ENCODE measurements at regions not wholly inside any gene's neighbourhood (a gene's known extent, or its start where the extent isn't known, plus 50 kb on each side); places are given as distances from the start of the nearest gene placed in this dataset.
A peak's percentile ranks its signal among the peaks of the same experiment; 100 is the strongest.
"Not testable (repeated sequence)": the region's sequence is repeated elsewhere in the genome, so short reads cannot be mapped to it uniquely, and the experiment has no call there.

GRCh38 chr11:90614318-90614717 is 391.5 kb upstream of the CHORDC1 start:
- Histone ChIP-seq H3K27me3 (no peaks in the 10 kb centered on the region), H3K27ac (no peak overlapping the region)
- WGBS, 2 donors = 27 to 35% methylated on average over 2 of the region's 2 CpGs

GRCh38 chr11:90613037-90613436 is 390.2 kb upstream of the CHORDC1 start:
- H3K27me3 ChIP-seq; ATAC-seq; H3K4me3 ChIP-seq; H3K4me1 ChIP-seq; H3K27ac ChIP-seq; H3K9me3 ChIP-seq; DNase-seq; H3K36me3 ChIP-seq (replicated peaks in 1 of 2; ENCODE audit: insufficient read depth in 1 of 2, low read depth in 2 of 2); intact Hi-C loops (cut with DNase I): not testable (repeated sequence)
- 39 to 48% methylated on average over 4 of the region's 4 CpGs for WGBS, 2 donors

More at GRCh38 chr11:90614318-90614717, 391.5 kb upstream of the CHORDC1 start:
- H3K9me3 ChIP-seq = no peaks in the 10 kb centered on the region
- no peaks in the 10 kb centered on the region for H3K4me1 ChIP-seq
- DNase-seq = no peak
- intact Hi-C loops (cut with DNase I) = no loop called here
- no peaks in the 10 kb centered on the region for H3K36me3 ChIP-seq (replicated peaks in 1 of 2; ENCODE audit: insufficient read depth in 1 of 2, low read depth in 2 of 2)
- no peak for ATAC-seq
- H3K4me3 ChIP-seq = no peak overlapping the region
- TF ChIP-seq POLR2A (IDR thresholded peaks at IDR 0.05) (no peak), CTCF (IDR thresholded peaks at IDR 0.05) (no peak)

- H3K4me1 ChIP-seq = no peaks in the 10 kb centered on the region
- ATAC-seq = no peak
- 70 to 76% methylated on average over 1 of the region's 1 CpG for WGBS, 2 donors
- no peak overlapping the region for H3K4me3 ChIP-seq
- intact Hi-C loops (cut with DNase I) = no loop called here
- no peak overlapping the region for H3K27ac ChIP-seq
- no peaks in the 10 kb centered on the region for H3K9me3 ChIP-seq
- DNase-seq = no peak
- no peaks in the 10 kb centered on the region for H3K36me3 ChIP-seq (replicated peaks in 1 of 2; ENCODE audit: insufficient read depth in 1 of 2, low read depth in 2 of 2)
- TF ChIP-seq POLR2A (IDR thresholded peaks at IDR 0.05) (no peak), CTCF (IDR thresholded peaks at IDR 0.05) (no peak)
- no peaks in the 10 kb centered on the region for H3K27me3 ChIP-seq
Measured at GRCh38 chr11:90606721-90607120, 383.9 kb upstream of the CHORDC1 start.

GRCh38 chr11:90601261-90601660 is 378.4 kb upstream of the CHORDC1 start:
- no peak for ATAC-seq
- Histone ChIP-seq H3K36me3 (replicated peaks in 1 of 2; ENCODE audit: insufficient read depth in 1 of 2, low read depth in 2 of 2) (no peaks in the 10 kb centered on the region), H3K27me3 (no peaks in the 10 kb centered on the region), H3K4me3 (no peak overlapping the region), H3K9me3 (no peaks in the 10 kb centered on the region), H3K4me1 (no peaks in the 10 kb centered on the region), H3K27ac (no peak overlapping the region)
- TF ChIP-seq POLR2A (IDR thresholded peaks at IDR 0.05) (no peak), CTCF (IDR thresholded peaks at IDR 0.05) (no peak)
- DNase-seq = no peak
- 75 to 93% methylated on average over 1 of the region's 1 CpG for WGBS, 2 donors
- intact Hi-C loops (cut with DNase I) = no loop called here

GRCh38 chr11:90594658-90595057 is 371.8 kb upstream of the CHORDC1 start:
- TF ChIP-seq POLR2A (IDR thresholded peaks at IDR 0.05) = no peak
- no peak for TF ChIP-seq CTCF (IDR thresholded peaks at IDR 0.05)
- ATAC-seq = no peak
- no peaks in the 10 kb centered on the region for H3K36me3 ChIP-seq (replicated peaks in 1 of 2; ENCODE audit: insufficient read depth in 1 of 2, low read depth in 2 of 2)

More at GRCh38 chr11:90594658-90595057, 371.8 kb upstream of the CHORDC1 start:
- DNase-seq = peak in 1 of 4 donors; percentile 5
- no peak overlapping the region for H3K4me3 ChIP-seq
- H3K9me3 ChIP-seq = no peaks in the 10 kb centered on the region
- 55 to 60% methylated on average over 1 of the region's 1 CpG for WGBS, 2 donors
- no peaks in the 10 kb centered on the region for H3K4me1 ChIP-seq
- H3K27ac ChIP-seq = no peak overlapping the region
- intact Hi-C loops (cut with DNase I) = no loop called here
- H3K27me3 ChIP-seq = no peaks in the 10 kb centered on the region

All from body of pancreas (tissue), 4 donors.